SK-N-SH treated with all-trans-retinoic acid at 6 μM for 48 hours (cell line): ENCODE measurements at regions not wholly inside any gene's neighbourhood (a gene's known extent, or its start where the extent isn't known, plus 50 kb on each side); places are given as distances from the start of the nearest gene placed in this dataset.

Experiments
- BACH2 ChIP-seq: fragments of 250-450 bp; sonication (Bioruptor Pico); IDR thresholded peaks from 2 replicates; pipeline ENCODE4 v1.9.0; 2021; ENCODE audit warnings: mild to moderate bottlenecking, borderline replicate concordance
- ISL1 ChIP-seq: fragments of 250-450 bp; sonication (Bioruptor Pico); IDR thresholded peaks from 2 replicates; pipeline ENCODE4 v2.1.2; 2022; ENCODE audit warnings: mild to moderate bottlenecking, moderate library complexity
- PATZ1 ChIP-seq: fragments of 250-450 bp; sonication (Bioruptor Pico); IDR thresholded peaks from 2 replicates; pipeline ENCODE4 v1.8.0; 2020; ENCODE audit warnings: mild to moderate bottlenecking, moderate library complexity, borderline replicate concordance
- PPARA ChIP-seq: fragments of 250-450 bp; sonication (Bioruptor Pico); IDR thresholded peaks from 2 replicates; pipeline ENCODE4 v1.5.0; 2020; ENCODE audit warnings: mild to moderate bottlenecking, borderline replicate concordance
- TCF4 ChIP-seq: fragments of 250-450 bp; sonication (Bioruptor Pico); IDR thresholded peaks from 2 replicates; pipeline ENCODE4 v1.8.0; 2021; ENCODE audit warnings: mild to moderate bottlenecking, moderate library complexity, borderline replicate concordance
- TSHZ2 ChIP-seq: fragments of 250-450 bp; sonication (Bioruptor Pico); IDR thresholded peaks from 2 replicates; pipeline ENCODE4 v1.5.0; 2020; ENCODE audit warnings: mild to moderate bottlenecking, moderate library complexity
- ZFP30 ChIP-seq: fragments of 450-650 bp; formaldehyde crosslinking; IDR thresholded peaks from 2 replicates; pipeline ENCODE4 v1.5.0; 2022; ENCODE audit warnings: mild to moderate bottlenecking, moderate library complexity
- ZNF8 ChIP-seq: fragments of 450-650 bp; formaldehyde crosslinking; IDR thresholded peaks from 2 replicates; pipeline ENCODE4 v1.5.0; 2020; ENCODE audit warnings: mild to moderate bottlenecking, moderate library complexity

- TF ChIP-seq PPARA (CRISPR knock-in tag) (no peak), ZFP30 (CRISPR knock-in tag) (no peak), BACH2 (CRISPR knock-in tag) (no peak), ZNF8 (CRISPR knock-in tag) (no peak), TSHZ2 (no peak), TCF4 (CRISPR knock-in tag) (no peak), ISL1 (no peak), PATZ1 (CRISPR knock-in tag) (no peak)
Observed at GRCh38 chr12:9332564-9332963, 124.4 kb upstream of the PZP start.
